ENCODE measurements at regions not wholly inside any gene's neighbourhood (a gene's known extent, or its start where the extent isn't known, plus 50 kb on each side); places are given as distances from the start of the nearest gene placed in this dataset.

DNA sequence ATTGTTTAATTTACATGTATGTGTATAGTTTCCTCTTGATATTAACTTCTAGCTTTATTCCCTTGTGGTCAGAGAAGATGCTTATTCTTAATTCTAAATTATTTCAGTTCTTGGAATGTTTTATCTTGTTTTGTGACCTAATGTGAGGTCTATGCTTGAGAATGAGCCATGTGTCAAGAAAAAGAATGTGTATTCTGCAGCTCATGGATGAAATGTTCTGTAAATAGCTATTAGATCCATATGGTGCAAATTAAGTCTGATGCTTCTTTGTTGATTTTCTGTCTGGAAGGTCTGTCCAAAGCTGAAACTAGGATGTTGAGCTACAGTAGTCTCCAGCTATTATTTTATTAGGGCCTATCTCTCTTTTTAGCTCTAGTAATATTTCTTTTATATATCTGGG, 187.3 kb upstream of the RASGEF1B start:
- Histone ChIP-seq H3K36me3 (no peaks in the 10 kb centered on the region), H3K27ac (no peak overlapping the region), H3K27me3 (no peaks in the 10 kb centered on the region), H3K9me3 (ENCODE audit: low read depth) (no peaks in the 10 kb centered on the region), H3K4me3 (no peak overlapping the region), H3K4me1 (ENCODE audit: low read depth) (no peaks in the 10 kb centered on the region)
- TF ChIP-seq, protein P1, sequence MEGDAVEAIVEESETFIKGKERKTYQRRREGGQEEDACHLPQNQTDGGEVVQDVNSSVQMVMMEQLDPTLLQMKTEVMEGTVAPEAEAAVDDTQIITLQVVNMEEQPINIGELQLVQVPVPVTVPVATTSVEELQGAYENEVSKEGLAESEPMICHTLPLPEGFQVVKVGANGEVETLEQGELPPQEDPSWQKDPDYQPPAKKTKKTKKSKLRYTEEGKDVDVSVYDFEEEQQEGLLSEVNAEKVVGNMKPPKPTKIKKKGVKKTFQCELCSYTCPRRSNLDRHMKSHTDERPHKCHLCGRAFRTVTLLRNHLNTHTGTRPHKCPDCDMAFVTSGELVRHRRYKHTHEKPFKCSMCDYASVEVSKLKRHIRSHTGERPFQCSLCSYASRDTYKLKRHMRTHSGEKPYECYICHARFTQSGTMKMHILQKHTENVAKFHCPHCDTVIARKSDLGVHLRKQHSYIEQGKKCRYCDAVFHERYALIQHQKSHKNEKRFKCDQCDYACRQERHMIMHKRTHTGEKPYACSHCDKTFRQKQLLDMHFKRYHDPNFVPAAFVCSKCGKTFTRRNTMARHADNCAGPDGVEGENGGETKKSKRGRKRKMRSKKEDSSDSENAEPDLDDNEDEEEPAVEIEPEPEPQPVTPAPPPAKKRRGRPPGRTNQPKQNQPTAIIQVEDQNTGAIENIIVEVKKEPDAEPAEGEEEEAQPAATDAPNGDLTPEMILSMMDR (IDR thresholded peaks at IDR 0.05; ENCODE audit: low read depth, low read length): no peak
- DNase-seq (ENCODE audit: low read depth in 1 of 2, low spot score in 1 of 2): no peak

DNA sequence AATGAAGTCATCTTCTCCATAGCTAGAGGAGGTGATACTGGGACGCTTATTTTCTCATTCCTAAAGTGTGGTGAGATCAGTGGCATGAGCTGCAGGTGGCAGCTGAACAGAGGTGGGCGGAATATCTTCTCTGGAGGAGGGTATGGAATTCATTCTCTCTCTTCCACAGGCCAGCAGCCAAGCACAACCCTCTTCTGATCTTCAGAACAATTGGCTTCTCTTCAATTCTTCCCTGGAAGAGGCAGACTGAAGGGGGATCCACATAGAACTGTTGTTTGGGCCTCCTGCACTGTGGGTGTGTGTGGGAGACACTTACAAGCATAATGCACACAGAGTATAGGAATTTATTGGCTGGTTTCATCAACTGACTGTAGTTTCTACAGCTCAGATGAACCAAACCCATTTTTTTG, 180.4 kb upstream of the RASGEF1B start:
- H3K36me3 ChIP-seq: no peaks in the 10 kb centered on the region
- no peaks in the 10 kb centered on the region for H3K27me3 ChIP-seq
- no peak overlapping the region for H3K27ac ChIP-seq
- no peak overlapping the region for H3K4me3 ChIP-seq
- no peaks in the 10 kb centered on the region for H3K4me1 ChIP-seq (ENCODE audit: low read depth)
- TF ChIP-seq, protein P1 (IDR thresholded peaks at IDR 0.05; ENCODE audit: low read depth, low read length): no peak
- peak in 1 of 2 donors; percentile 61 for DNase-seq (ENCODE audit: low read depth in 1 of 2, low spot score in 1 of 2)
- no peaks in the 10 kb centered on the region for H3K9me3 ChIP-seq (ENCODE audit: low read depth)

DNA sequence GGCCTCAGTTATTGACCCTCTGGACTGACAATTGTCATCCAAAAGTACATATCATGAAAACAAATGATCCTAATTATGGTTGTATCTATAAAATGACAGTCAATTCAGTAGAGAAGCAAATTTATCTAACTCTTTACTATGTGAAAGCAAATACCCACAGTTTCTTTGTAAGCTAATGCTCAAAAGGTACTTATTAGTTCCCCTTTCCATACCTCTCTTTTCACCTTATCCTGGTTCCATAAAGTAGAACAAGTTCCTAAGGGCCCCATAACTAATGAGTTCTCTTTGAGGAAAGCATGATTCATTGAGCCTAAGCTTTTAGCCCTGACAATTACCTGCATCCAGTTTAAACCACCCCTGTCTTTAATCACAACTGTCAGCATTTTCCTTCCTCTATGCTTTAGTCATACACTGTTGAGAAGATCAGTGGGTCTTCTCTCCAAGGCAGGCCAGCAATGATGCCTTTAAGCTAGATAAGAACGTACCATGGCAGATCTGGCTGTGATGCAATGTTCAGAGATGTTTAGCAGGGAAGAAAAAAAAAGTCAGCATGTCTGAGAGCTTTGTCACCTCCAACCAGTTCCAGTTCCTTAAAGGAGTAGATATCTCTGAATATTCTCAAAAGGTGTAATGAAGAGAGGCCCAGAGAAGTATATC, 179.7 kb upstream of the RASGEF1B start:
- peak in 1 of 2 donors; percentile 80 for DNase-seq (ENCODE audit: low read depth in 1 of 2, low spot score in 1 of 2)
- no peaks in the 10 kb centered on the region for H3K4me1 ChIP-seq (ENCODE audit: low read depth)
- H3K9me3 ChIP-seq (ENCODE audit: low read depth): no peaks in the 10 kb centered on the region
- H3K27me3 ChIP-seq: no peaks in the 10 kb centered on the region
- H3K4me3 ChIP-seq: no peak overlapping the region
- no peak overlapping the region for H3K27ac ChIP-seq
- TF ChIP-seq, protein P1 (IDR thresholded peaks at IDR 0.05; ENCODE audit: low read depth, low read length): no peak
- no peaks in the 10 kb centered on the region for H3K36me3 ChIP-seq

DNA sequence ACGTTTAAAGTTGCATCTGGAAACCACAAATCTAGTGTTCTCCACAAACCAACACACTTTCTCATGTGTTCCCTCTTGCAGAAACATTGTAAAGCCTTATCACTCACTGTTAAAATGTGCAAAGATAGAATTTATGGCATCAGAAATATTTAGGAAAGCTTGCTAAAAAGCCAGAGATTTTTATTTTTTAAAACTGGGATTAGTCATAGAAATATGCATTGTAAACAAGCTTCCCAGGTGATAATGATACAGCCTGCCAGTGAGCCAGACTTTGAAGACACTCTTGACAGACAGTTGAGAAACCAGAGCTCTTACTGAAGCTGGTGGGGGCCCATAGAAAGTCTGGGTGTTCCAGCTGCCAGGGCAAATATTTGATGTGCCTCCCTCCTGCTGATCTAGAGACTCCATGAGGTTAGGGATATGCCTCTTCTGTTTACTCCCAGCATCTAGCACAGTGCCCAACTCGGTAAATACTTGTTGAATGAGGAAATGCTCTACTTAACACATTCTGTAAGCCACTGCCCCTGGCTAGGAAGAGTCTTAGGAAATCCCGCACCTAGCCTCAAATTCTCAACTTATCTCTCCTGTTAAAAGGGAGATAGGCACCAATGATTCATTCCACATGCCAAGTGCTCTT, 179.0 kb upstream of the RASGEF1B start:
- Histone ChIP-seq H3K9me3 (ENCODE audit: low read depth) (no peaks in the 10 kb centered on the region), H3K36me3 (no peaks in the 10 kb centered on the region), H3K4me3 (no peak overlapping the region), H3K4me1 (ENCODE audit: low read depth) (no peaks in the 10 kb centered on the region), H3K27me3 (no peaks in the 10 kb centered on the region), H3K27ac (no peak overlapping the region)
- DNase-seq (ENCODE audit: low read depth in 1 of 2, low spot score in 1 of 2): peak; percentile 5 to 70
- TF ChIP-seq, protein P1 (IDR thresholded peaks at IDR 0.05; ENCODE audit: low read depth, low read length): no peak

DNA sequence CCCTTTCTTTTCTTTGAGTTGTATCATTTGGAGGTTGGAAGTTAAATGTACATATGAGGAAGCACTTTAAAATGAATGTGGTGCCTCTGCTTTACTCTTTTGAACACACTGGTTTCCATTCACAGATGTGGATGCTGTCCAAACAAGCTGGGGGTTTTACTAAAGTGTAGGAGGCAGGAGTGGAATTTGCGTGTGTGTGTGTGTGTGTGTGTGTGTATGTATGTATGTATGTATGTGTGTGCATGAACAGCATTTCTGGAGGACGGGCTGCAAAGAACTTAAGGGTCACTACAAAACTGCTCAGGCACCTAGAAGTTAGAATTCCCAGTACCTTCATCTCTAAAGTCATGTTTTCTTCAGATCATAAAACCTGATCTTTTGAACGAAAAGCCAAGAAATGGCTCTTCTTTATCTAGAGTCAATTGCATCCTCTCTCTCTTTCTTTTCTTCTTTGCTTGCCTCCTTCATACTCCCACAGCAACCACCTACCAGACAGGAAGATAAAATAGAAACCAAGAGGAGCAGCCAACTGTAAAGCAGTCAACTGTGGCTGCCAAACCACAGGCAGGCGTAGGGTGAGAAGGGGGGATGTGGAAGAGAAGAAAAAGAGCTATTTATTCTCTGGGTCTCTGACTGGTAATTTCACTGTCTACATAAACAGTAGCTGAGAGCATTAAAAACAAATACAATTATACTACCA, 177.0 kb upstream of the RASGEF1B start:
- TF ChIP-seq, protein P1 (IDR thresholded peaks at IDR 0.05; ENCODE audit: low read depth, low read length): no peak
- Histone ChIP-seq H3K36me3 (no peaks in the 10 kb centered on the region), H3K27me3 (no peaks in the 10 kb centered on the region), H3K4me3 (no peak overlapping the region), H3K4me1 (ENCODE audit: low read depth) (no peaks in the 10 kb centered on the region), H3K9me3 (ENCODE audit: low read depth) (no peaks in the 10 kb centered on the region), H3K27ac (no peak overlapping the region)
- peak in 1 of 2 donors; percentile 89 for DNase-seq (ENCODE audit: low read depth in 1 of 2, low spot score in 1 of 2)

Data from cardiac muscle cell (in vitro differentiated cells and primary cell).